ENCODE measurements at regions not wholly inside any gene's neighbourhood (a gene's known extent, or its start where the extent isn't known, plus 50 kb on each side); places are given as distances from the start of the nearest gene placed in this dataset.
A peak's percentile ranks its signal among the peaks of the same experiment; 100 is the strongest.

- 0 out of 2 replicates have a peak, but pooled peaks cover 2% of the 10 kb centered on the region for H3K9me3 ChIP-seq (ENCODE audit: insufficient read depth, low read length)
- H4K20me1 ChIP-seq (ENCODE audit: insufficient read depth, low read length), result no peaks in the 10 kb centered on the region
- no peaks in the 10 kb centered on the region for H3K27me3 ChIP-seq (ENCODE audit: low read depth, low read length)
- no peak overlapping the region for H3K27ac ChIP-seq (ENCODE audit: low read length)
- TF ChIP-seq EZH2phosphoT487 (IDR thresholded peaks at IDR 0.05; ENCODE audit: low read depth), result no peak
- no peak for TF ChIP-seq CTCF (IDR thresholded peaks at IDR 0.05; ENCODE audit: low read depth, low read length)
- H3K4me2 ChIP-seq (ENCODE audit: low read length), result no peak overlapping the region
- H3K9ac ChIP-seq (ENCODE audit: low read length), result no peak overlapping the region
- no peaks in the 10 kb centered on the region for H3K79me2 ChIP-seq (ENCODE audit: low read length)
- 0 out of 2 replicates have a peak, but pooled peaks cover 3% of the 10 kb centered on the region for H3K4me1 ChIP-seq (ENCODE audit: low read length)
- H3K36me3 ChIP-seq (replicated peaks; ENCODE audit: low read depth, low read length), result no peaks in the 10 kb centered on the region
- peak overlapping the region; percentile 25; the same call in 1 of the 2 replicates for H2AFZ ChIP-seq (ENCODE audit: low read depth, low read length)
- no peak overlapping the region for H3K4me3 ChIP-seq (ENCODE audit: low read length)
Measured at GRCh38 chr13:104993708-104994107, 1541.8 kb downstream of the EFNB2 start.

GRCh38 chr13:104987621-104988020, 1547.8 kb downstream of the EFNB2 start:
- Histone ChIP-seq H3K27me3 (ENCODE audit: low read depth, low read length) (no peaks in the 10 kb centered on the region), H3K79me2 (ENCODE audit: low read length) (no peaks in the 10 kb centered on the region), H3K27ac (ENCODE audit: low read length) (no peak overlapping the region), H4K20me1 (ENCODE audit: insufficient read depth, low read length) (no peaks in the 10 kb centered on the region), H3K9ac (ENCODE audit: low read length) (no peak overlapping the region), H3K9me3 (ENCODE audit: insufficient read depth, low read length) (no peaks in the 10 kb centered on the region; the same call in 1 of the 2 replicates), H3K4me1 (ENCODE audit: low read length) (peaks cover 16% of the 10 kb centered on the region), H3K4me3 (ENCODE audit: low read length) (no peak overlapping the region), H3K36me3 (replicated peaks; ENCODE audit: low read depth, low read length) (no peaks in the 10 kb centered on the region), H2AFZ (ENCODE audit: low read depth, low read length) (no peak overlapping the region), H3K4me2 (ENCODE audit: low read length) (no peak overlapping the region)
- TF ChIP-seq CTCF (IDR thresholded peaks at IDR 0.05; ENCODE audit: low read depth, low read length), result no peak

GRCh38 chr13:104984296-104984818, 1551.1 kb downstream of the EFNB2 start:
- H3K9me3 ChIP-seq (ENCODE audit: insufficient read depth, low read length), result no peaks in the 10 kb centered on the region; the same call in 1 of the 2 replicates
- peak overlapping the region; percentile 49 for H3K4me2 ChIP-seq (ENCODE audit: low read length)
- no peaks in the 10 kb centered on the region for H3K36me3 ChIP-seq (replicated peaks; ENCODE audit: low read depth, low read length)
- no peaks in the 10 kb centered on the region for H4K20me1 ChIP-seq (ENCODE audit: insufficient read depth, low read length)
- TF ChIP-seq CTCF (IDR thresholded peaks at IDR 0.05; ENCODE audit: low read depth, low read length), result no peak
- TF ChIP-seq EZH2phosphoT487 (IDR thresholded peaks at IDR 0.05; ENCODE audit: low read depth), result no peak
- no peaks in the 10 kb centered on the region for H3K27me3 ChIP-seq (ENCODE audit: low read depth, low read length)
- peaks cover 16% of the 10 kb centered on the region for H3K4me1 ChIP-seq (ENCODE audit: low read length)
- H2AFZ ChIP-seq (ENCODE audit: low read depth, low read length), result peak overlapping the region; percentile 29
- peak overlapping the region; percentile 33; the same call in 1 of the 2 replicates for H3K4me3 ChIP-seq (ENCODE audit: low read length)
- no peak overlapping the region for H3K9ac ChIP-seq (ENCODE audit: low read length)
- H3K79me2 ChIP-seq (ENCODE audit: low read length), result no peaks in the 10 kb centered on the region
- H3K27ac ChIP-seq (ENCODE audit: low read length), result peak overlapping the region; percentile 31

- Histone ChIP-seq H3K4me3 (ENCODE audit: low read length) (no peak overlapping the region), H3K36me3 (replicated peaks; ENCODE audit: low read depth, low read length) (no peaks in the 10 kb centered on the region), H3K4me2 (ENCODE audit: low read length) (peak overlapping the region; percentile 49; the same call in 1 of the 2 replicates), H3K27ac (ENCODE audit: low read length) (no peak overlapping the region), H3K9ac (ENCODE audit: low read length) (no peak overlapping the region), H3K79me2 (ENCODE audit: low read length) (no peaks in the 10 kb centered on the region), H3K27me3 (ENCODE audit: low read depth, low read length) (no peaks in the 10 kb centered on the region), H2AFZ (ENCODE audit: low read depth, low read length) (no peak overlapping the region), H3K4me1 (ENCODE audit: low read length) (peaks cover 16% of the 10 kb centered on the region), H3K9me3 (ENCODE audit: insufficient read depth, low read length) (no peaks in the 10 kb centered on the region; the same call in 1 of the 2 replicates), H4K20me1 (ENCODE audit: insufficient read depth, low read length) (no peaks in the 10 kb centered on the region)
- TF ChIP-seq CTCF (IDR thresholded peaks at IDR 0.05; ENCODE audit: low read depth, low read length) (no peak), EZH2phosphoT487 (IDR thresholded peaks at IDR 0.05; ENCODE audit: low read depth) (no peak)
Measured at GRCh38 chr13:104983601-104984000, 1551.9 kb downstream of the EFNB2 start.

All from OCI-LY3 (cell line).